ENCODE measurements at regions not wholly inside any gene's neighbourhood (a gene's known extent, or its start where the extent isn't known, plus 50 kb on each side); places are given as distances from the start of the nearest gene placed in this dataset.

GRCh38 chr13:90402102-90402501, 945.4 kb upstream of the MIR17HG start:
- DNase-seq (ENCODE audit: low spot score): no peak
- ATAC-seq: no peak

- ATAC-seq (no peak), DNase-seq (ENCODE audit: low spot score) (no peak)
Observed at GRCh38 chr13:90402613-90403012, 944.9 kb upstream of the MIR17HG start.

GRCh38 chr13:90403330-90404082, 944.0 kb upstream of the MIR17HG start:
- DNase-seq (ENCODE audit: low spot score): no peak
- ATAC-seq: no peak

- DNase-seq (ENCODE audit: low spot score): no peak
- ATAC-seq: no peak
Observed at GRCh38 chr13:90405301-90405700, 942.2 kb upstream of the MIR17HG start.

GRCh38 chr13:90412980-90413379, 934.5 kb upstream of the MIR17HG start:
- DNase-seq (ENCODE audit: low spot score): no peak

GRCh38 chr13:90413548-90413947, 933.9 kb upstream of the MIR17HG start:
- DNase-seq (ENCODE audit: low spot score) (no peak), ATAC-seq (no peak)

More at GRCh38 chr13:90412980-90413379, 934.5 kb upstream of the MIR17HG start:
- no peak for ATAC-seq

- no peak for ATAC-seq
- DNase-seq (ENCODE audit: low spot score): no peak
Observed at GRCh38 chr13:90414691-90415596, 932.5 kb upstream of the MIR17HG start.

GRCh38 chr13:90415902-90416301, 931.6 kb upstream of the MIR17HG start:
- no peak for DNase-seq (ENCODE audit: low spot score)

GRCh38 chr13:90416519-90416918, 931.0 kb upstream of the MIR17HG start:
- ATAC-seq: no peak
- DNase-seq (ENCODE audit: low spot score): no peak

More at GRCh38 chr13:90415902-90416301, 931.6 kb upstream of the MIR17HG start:
- no peak for ATAC-seq

- ATAC-seq: no peak
- DNase-seq (ENCODE audit: low spot score): no peak
Observed at GRCh38 chr13:90416938-90417337, 930.5 kb upstream of the MIR17HG start.

- no peak for DNase-seq (ENCODE audit: low spot score)
- ATAC-seq: no peak
Observed at GRCh38 chr13:90420683-90421082, 926.8 kb upstream of the MIR17HG start.

- ATAC-seq (no peak), DNase-seq (ENCODE audit: low spot score) (no peak)
Observed at GRCh38 chr13:90427322-90428272, 919.9 kb upstream of the MIR17HG start.

GRCh38 chr13:90428522-90429210, 918.8 kb upstream of the MIR17HG start:
- no peak for ATAC-seq
- no peak for DNase-seq (ENCODE audit: low spot score)

GRCh38 chr13:90430127-90430526, 917.4 kb upstream of the MIR17HG start:
- DNase-seq (ENCODE audit: low spot score) (no peak), ATAC-seq (no peak)

GRCh38 chr13:90436697-90437096, 910.8 kb upstream of the MIR17HG start:
- DNase-seq (ENCODE audit: low spot score) (no peak), ATAC-seq (no peak)

- ATAC-seq (no peak), DNase-seq (ENCODE audit: low spot score) (no peak)
Observed at GRCh38 chr13:90438576-90438975, 908.9 kb upstream of the MIR17HG start.

GRCh38 chr13:90443268-90443667, 904.2 kb upstream of the MIR17HG start:
- DNase-seq (ENCODE audit: low spot score) (no peak), ATAC-seq (no peak)

GRCh38 chr13:90444232-90444631, 903.3 kb upstream of the MIR17HG start:
- no peak for DNase-seq (ENCODE audit: low spot score)
- ATAC-seq: no peak

- DNase-seq (ENCODE audit: low spot score) (no peak), ATAC-seq (no peak)
Observed at GRCh38 chr13:90445179-90445578, 902.3 kb upstream of the MIR17HG start.

GRCh38 chr13:90447034-90447733, 900.3 kb upstream of the MIR17HG start:
- no peak for DNase-seq (ENCODE audit: low spot score)

More at GRCh38 chr13:90447034-90447733, 900.3 kb upstream of the MIR17HG start:
- ATAC-seq: no peak

All from left lobe of liver (tissue), 2 donors.